AG04449 (cell line): ENCODE measurements at regions not wholly inside any gene's neighbourhood (a gene's known extent, or its start where the extent isn't known, plus 50 kb on each side); places are given as distances from the start of the nearest gene placed in this dataset.

Experiments
- CTCF ChIA-PET: fragments of 350-600 bp; formaldehyde crosslinking; extraction: SDS; loops from one replicate; lab custom pipeline; 2021; ENCODE audit warnings: antibody characterized with exemption; lab: Yijun Ruan, JAX
- POLR2A ChIA-PET: fragments of 400-600, 350-600 bp; formaldehyde crosslinking; extraction: SDS; loops from one replicate; lab custom pipeline; 2020; ENCODE audit warnings: antibody characterized with exemption, inconsistent platforms; lab: Yijun Ruan, JAX
- DNase-seq: peaks from one replicate; pipeline ENCODE4 v3.0.0-alpha.2; 2010; ENCODE audit warnings: low read depth, low spot score
- H3K4me3 ChIP-seq: 2 replicates; pipeline ENCODE4 v1.5.1; 2011; ENCODE audit warnings: low read depth, mild to moderate bottlenecking, control low read depth, low read length
- TF ChIP-seq, protein P1 (sequence below): IDR thresholded peaks from one replicate; pipeline ENCODE4 v1.5.1; 2011; ENCODE audit warnings: mild to moderate bottlenecking, moderate library complexity, low read length, control low read depth, inconsistent platforms; ENCODE audit not compliant: insufficient read depth; ENCODE audit errors: missing control alignments

DNA sequence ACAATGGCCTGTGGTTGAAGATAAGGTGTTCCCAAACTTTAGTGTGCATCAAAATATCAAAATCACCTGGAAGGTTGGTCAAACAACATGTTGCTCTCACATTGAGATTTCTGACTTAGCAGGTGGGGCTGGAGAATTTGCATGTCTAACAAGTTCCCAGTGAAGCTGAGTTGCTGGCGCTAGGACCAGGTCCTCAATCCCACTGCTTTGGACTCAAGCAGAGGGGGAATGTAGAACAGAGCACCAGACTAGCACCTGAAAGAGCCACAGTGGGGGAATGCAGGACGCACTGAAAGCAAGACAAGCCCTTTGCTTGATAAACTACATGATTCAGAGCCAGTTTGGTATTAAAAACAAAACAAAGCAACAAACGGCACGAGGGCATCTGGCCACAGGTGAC, 458.1 kb downstream of the MTRR start:
- H3K4me3 ChIP-seq, result no peak overlapping the region
- no peak for DNase-seq
- ChIA-PET POLR2A (no interaction called here), CTCF (no interaction called here)
- TF ChIP-seq, protein P1, sequence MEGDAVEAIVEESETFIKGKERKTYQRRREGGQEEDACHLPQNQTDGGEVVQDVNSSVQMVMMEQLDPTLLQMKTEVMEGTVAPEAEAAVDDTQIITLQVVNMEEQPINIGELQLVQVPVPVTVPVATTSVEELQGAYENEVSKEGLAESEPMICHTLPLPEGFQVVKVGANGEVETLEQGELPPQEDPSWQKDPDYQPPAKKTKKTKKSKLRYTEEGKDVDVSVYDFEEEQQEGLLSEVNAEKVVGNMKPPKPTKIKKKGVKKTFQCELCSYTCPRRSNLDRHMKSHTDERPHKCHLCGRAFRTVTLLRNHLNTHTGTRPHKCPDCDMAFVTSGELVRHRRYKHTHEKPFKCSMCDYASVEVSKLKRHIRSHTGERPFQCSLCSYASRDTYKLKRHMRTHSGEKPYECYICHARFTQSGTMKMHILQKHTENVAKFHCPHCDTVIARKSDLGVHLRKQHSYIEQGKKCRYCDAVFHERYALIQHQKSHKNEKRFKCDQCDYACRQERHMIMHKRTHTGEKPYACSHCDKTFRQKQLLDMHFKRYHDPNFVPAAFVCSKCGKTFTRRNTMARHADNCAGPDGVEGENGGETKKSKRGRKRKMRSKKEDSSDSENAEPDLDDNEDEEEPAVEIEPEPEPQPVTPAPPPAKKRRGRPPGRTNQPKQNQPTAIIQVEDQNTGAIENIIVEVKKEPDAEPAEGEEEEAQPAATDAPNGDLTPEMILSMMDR, result no peak

DNA sequence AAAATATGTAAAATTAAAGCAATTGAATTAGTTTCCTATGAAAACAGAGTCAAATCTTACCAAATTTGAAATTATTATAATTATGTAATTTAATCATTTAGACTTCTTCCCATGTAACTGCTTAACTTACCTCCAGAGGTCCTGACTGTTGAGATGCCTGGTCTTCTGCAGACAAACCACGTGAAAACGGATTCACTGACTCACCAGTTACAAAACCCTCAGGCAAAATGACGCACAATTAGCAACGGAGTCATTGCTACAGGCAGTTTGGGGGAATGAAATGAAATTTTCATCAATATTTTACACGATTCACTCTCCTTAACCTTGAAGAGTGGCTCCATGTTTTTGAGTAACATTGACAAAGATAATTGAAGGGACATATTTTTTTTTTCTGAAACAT, 460.8 kb downstream of the MTRR start:
- ChIA-PET POLR2A (no interaction called here), CTCF (no interaction called here)
- no peak overlapping the region for H3K4me3 ChIP-seq
- no peak for DNase-seq
- TF ChIP-seq, protein P1, result no peak

DNA sequence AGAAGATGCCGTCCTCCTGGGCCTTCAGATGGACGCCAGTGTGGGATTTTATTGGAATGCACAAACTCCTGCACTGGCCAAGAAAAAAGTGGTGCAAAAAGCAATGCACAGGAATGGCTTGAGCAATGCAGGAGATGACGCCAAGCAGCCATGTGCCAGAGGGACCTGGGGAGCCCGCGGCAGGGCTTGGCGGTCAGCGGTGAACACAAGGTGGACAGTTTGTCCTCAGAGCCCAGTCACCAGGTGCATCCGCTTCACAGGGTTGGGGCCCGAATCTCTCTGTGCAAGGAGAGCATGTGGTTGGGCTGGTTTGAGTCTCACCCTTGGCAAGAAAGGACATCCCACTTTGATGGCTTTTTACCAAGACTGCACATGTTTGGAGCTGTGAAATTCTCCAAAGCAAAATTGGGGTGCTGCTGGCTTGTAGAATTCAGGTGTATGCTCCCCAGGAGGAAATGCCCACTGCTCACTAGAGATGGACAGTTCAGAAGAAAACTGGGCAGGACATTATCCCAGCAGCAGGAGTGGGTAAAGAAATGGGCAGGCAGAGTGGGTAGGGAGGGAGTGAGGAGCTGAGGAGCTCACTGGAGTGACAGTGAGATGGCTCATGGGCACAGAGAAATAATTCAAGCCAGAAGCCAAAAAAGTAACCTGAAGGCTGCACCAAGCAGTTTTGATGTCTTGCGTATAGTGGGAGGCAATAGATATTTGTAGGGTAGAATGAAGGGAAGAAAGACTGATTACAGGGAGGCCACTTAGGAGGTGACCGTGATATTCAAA, 463.9 kb downstream of the MTRR start:
- CTCF ChIA-PET, result no interaction called here
- POLR2A ChIA-PET, result no interaction called here
- DNase-seq, result no peak
- no peak overlapping the region for H3K4me3 ChIP-seq
- TF ChIP-seq, protein P1, result no peak

DNA sequence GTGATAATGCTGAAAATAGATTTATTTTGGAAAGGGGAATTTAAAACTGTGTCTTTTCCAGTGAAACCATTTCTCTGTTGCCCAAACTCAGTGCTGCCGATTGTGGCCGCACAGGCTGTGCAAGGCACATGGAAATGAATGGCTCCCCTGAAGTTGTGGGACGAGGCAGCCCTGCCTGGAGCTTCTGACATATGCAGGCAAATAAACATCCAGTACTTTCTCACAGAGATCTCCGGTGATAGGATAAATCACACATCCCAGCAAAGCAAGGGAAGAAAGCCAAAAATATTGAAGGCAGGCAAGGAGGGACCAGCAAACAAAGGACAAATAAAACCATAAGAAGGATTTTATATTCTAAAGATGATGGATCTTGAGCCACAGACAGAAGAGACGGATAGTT, 464.5 kb downstream of the MTRR start:
- no peak overlapping the region for H3K4me3 ChIP-seq
- POLR2A ChIA-PET, result no interaction called here
- TF ChIP-seq, protein P1, result no peak
- CTCF ChIA-PET, result no interaction called here
- no peak for DNase-seq

DNA sequence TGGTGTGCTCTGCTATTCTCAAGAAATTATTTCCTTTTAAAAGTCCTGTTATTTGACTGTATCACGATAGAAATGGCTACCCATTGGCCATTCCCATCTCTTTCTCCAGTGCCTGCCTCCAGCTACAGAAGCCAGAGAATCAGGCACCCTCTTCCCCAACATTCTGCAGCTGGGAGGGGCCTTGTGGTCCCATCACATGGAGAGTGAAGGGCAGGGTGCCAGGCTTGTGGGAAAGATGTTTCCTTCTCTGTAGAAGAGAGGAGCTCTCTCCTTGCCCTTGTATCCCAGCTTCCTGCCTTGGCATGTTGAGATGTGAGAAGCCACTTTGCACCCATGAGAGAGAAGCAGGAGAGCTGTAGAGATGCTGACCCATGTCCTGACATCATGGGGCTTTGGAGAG, 465.0 kb downstream of the MTRR start:
- ChIA-PET POLR2A (no interaction called here), CTCF (no interaction called here)
- TF ChIP-seq, protein P1, result no peak
- no peak for DNase-seq
- H3K4me3 ChIP-seq, result no peak overlapping the region

DNA sequence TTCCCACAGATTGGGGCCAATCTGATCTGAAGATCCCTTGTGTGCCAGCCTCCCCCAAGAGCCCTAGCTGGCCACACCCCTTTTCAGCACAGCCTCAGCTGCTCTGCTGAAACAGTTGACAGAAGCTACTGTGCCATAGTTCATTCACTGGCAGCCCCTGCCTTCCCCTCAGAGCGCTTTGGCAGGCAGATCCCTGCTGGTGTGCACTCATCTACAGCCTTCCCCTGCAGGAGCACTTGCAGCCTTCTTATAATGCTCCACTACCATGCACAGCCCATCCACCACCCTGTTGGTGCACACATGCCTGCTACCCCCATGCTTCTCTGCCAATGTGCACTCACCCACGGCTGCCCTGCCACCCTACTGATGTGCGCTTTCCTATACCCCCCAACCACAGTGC, 471.3 kb downstream of the MTRR start:
- ChIA-PET CTCF (interaction anchor here (0.8 to 2.2 kb wide), 8 partner anchors 12 to 817 kb away, joined by 3 to 11 read pairs (median 3); no protein-coding TSS in a partner anchor), POLR2A (interaction anchor here (0.7 kb wide), 1 partner anchor 347 kb away, joined by 3 read pairs; no protein-coding TSS in a partner anchor)
- H3K4me3 ChIP-seq, result peak overlapping the region; percentile 6; the same call in 1 of the 2 replicates
- no peak for DNase-seq
- TF ChIP-seq, protein P1, result no peak
